Sigmoid colon (tissue), 6 donors: ENCODE measurements at regions not wholly inside any gene's neighbourhood (a gene's known extent, or its start where the extent isn't known, plus 50 kb on each side); places are given as distances from the start of the nearest gene placed in this dataset.

Experiments
- DNase-seq: peaks from one replicate; pipeline ENCODE4 v3.0.0-alpha.2; 2019
- H3K27ac ChIP-seq, 4 donors: fragments of 200-600 bp; sonication (generic); one replicate each; pipeline ENCODE4 v1.5.1; 2016 to 2019; ENCODE audit warnings: mild to moderate bottlenecking in 1 of 4
- H3K27me3 ChIP-seq, 3 donors: fragments of 200-600 bp; sonication (generic); one replicate each; pipeline ENCODE4 v1.5.1; 2019; ENCODE audit warnings: mild to moderate bottlenecking in 1 of 3
- H3K36me3 ChIP-seq, 4 donors: fragments of 200-600 bp; sonication (generic); one replicate each; pipeline ENCODE4 v1.5.1; 2016 to 2019
- H3K4me1 ChIP-seq, 4 donors: fragments of 200-600 bp; sonication (generic); one replicate each; pipeline ENCODE4 v1.5.1; 2017 to 2019
- H3K4me3 ChIP-seq, 4 donors: fragments of 200-600 bp; sonication (generic); one replicate each; pipeline ENCODE4 v1.5.1; 2017 to 2019; ENCODE audit warnings: mild to moderate bottlenecking in 2 of 4, moderate library complexity in 1 of 4
- H3K9me3 ChIP-seq, 4 donors: fragments of 200-600 bp in 3 of 4; sonication (generic) in 3 of 4; one replicate each; pipeline versions ENCODE4 v1.5.1 to v1.6.1; 2013 to 2019
- CTCF ChIP-seq, 4 experiments: fragments of 450-650 bp in 3 of 4; fragments of 200-600 bp in 1 of 4; IDR thresholded peaks; one replicate each; pipeline ENCODE4 v1.5.1; 2016 to 2019; ENCODE audit warnings: antibody characterized with exemption in 4 of 4, mild to moderate bottlenecking in 3 of 4, moderate library complexity in 2 of 4
- EP300 ChIP-seq, 4 donors: sonication (generic); formaldehyde crosslinking; IDR thresholded peaks; one replicate each; pipeline ENCODE4 v1.6.1; 2017; ENCODE audit warnings: antibody characterized with exemption in 4 of 4
- POLR2A ChIP-seq, 2 donors: fragments of 450-650 bp; IDR thresholded peaks; one replicate each; pipeline ENCODE4 v1.6.1; 2016; ENCODE audit warnings: antibody characterized with exemption in 2 of 2, mild to moderate bottlenecking in 2 of 2, moderate library complexity in 2 of 2
- POLR2AphosphoS5 ChIP-seq, 4 donors: sonication (generic); formaldehyde crosslinking; IDR thresholded peaks; one replicate each; pipeline ENCODE4 v1.6.1; 2017; ENCODE audit warnings: antibody characterized with exemption in 4 of 4
- WGBS, 2 donors: extraction: QIAGEN DNeasy Blood & Tissue Kit; methylation state at CpG; one replicate each; pipeline ENCODE4 v1.1.7; 2013; 5-methylcytosine and 5-hydroxymethylcytosine counted together
- intact Hi-C: fragments of 100-400 bp; cut with DNase I; formaldehyde crosslinking; loops from one replicate; pipeline ENCODE4 v1.15.1; 2023
- donor health status: healthy with polysubstance abuse.
- donor health status: healthy.

GRCh38 chr5:130277002-130277401 lies 372.7 kb downstream of the CHSY3 start:
- TF ChIP-seq EP300 (IDR thresholded peaks at IDR 0.05) = no peak
- no peak for TF ChIP-seq CTCF (IDR thresholded peaks at IDR 0.05)
- TF ChIP-seq POLR2AphosphoS5 (IDR thresholded peaks at IDR 0.05) = no peak
- no peak for TF ChIP-seq POLR2A (IDR thresholded peaks at IDR 0.05)
- WGBS, 2 donors = 86 to 89% methylated on average over 5 of the region's 5 CpGs
- no peak for DNase-seq

DNA sequence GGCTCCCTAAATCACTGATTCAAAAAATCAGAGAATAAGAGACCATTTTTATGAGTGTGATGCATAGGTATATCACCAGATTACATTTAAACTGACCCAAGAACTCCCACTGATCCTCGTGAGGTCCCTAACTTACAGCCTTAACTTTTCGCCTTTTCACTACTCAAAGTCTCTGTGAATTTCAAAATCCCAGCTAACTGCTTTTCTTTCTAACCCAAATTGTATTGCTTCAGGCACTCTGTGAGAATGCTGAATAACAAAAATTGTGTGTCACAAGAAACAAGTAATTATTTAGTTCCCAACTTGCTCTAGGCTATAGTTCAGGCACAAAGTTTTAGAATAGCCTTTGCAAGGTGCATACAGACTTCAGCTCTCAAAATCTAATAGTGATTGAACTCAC lies 368.6 kb downstream of the CHSY3 start:
- 89 to 94% methylated on average over 2 of the region's 2 CpGs for WGBS, 2 donors
- intact Hi-C loops = no loop called here
- TF ChIP-seq POLR2AphosphoS5 (IDR thresholded peaks at IDR 0.05) = no peak
- no peak for TF ChIP-seq CTCF (IDR thresholded peaks at IDR 0.05)
- TF ChIP-seq EP300 (IDR thresholded peaks at IDR 0.05) = no peak
- no peak for TF ChIP-seq POLR2A (IDR thresholded peaks at IDR 0.05)

More at GRCh38 chr5:130277002-130277401, 372.7 kb downstream of the CHSY3 start:
- Histone ChIP-seq H3K36me3 (no peaks in the 10 kb centered on the region), H3K4me1 (no peaks in the 10 kb centered on the region), H3K27ac (no peak overlapping the region), H3K9me3 (no peaks in the 10 kb centered on the region), H3K27me3 (no peaks in the 10 kb centered on the region), H3K4me3 (no peak overlapping the region)
- intact Hi-C loops = no loop called here

GRCh38 chr5:130270786-130271185 lies 366.5 kb downstream of the CHSY3 start:
- DNase-seq = no peak
- no peaks in the 10 kb centered on the region for H3K27me3 ChIP-seq
- H3K4me3 ChIP-seq = no peak overlapping the region
- no peaks in the 10 kb centered on the region for H3K9me3 ChIP-seq
- TF ChIP-seq CTCF (IDR thresholded peaks at IDR 0.05) (no peak), POLR2AphosphoS5 (IDR thresholded peaks at IDR 0.05) (no peak), EP300 (IDR thresholded peaks at IDR 0.05) (no peak), POLR2A (IDR thresholded peaks at IDR 0.05) (no peak)
- intact Hi-C loops = no loop called here
- no peaks in the 10 kb centered on the region for H3K36me3 ChIP-seq
- H3K4me1 ChIP-seq = no peaks in the 10 kb centered on the region
- no peak overlapping the region for H3K27ac ChIP-seq

More for the DNA sequence above, 368.6 kb downstream of the CHSY3 start:
- DNase-seq = no peak
- no peaks in the 10 kb centered on the region for H3K4me1 ChIP-seq
- H3K27me3 ChIP-seq = no peaks in the 10 kb centered on the region
- no peak overlapping the region for H3K4me3 ChIP-seq
- H3K9me3 ChIP-seq = no peaks in the 10 kb centered on the region
- H3K27ac ChIP-seq = no peak overlapping the region
- no peaks in the 10 kb centered on the region for H3K36me3 ChIP-seq

GRCh38 chr5:130268489-130268888 lies 364.2 kb downstream of the CHSY3 start:
- intact Hi-C loops = no loop called here
- Histone ChIP-seq H3K27me3 (no peaks in the 10 kb centered on the region), H3K4me3 (no peak overlapping the region), H3K4me1 (no peaks in the 10 kb centered on the region), H3K27ac (no peak overlapping the region), H3K36me3 (no peaks in the 10 kb centered on the region), H3K9me3 (no peaks in the 10 kb centered on the region)
- 74 to 86% methylated on average over 2 of the region's 2 CpGs for WGBS, 2 donors
- TF ChIP-seq POLR2AphosphoS5 (IDR thresholded peaks at IDR 0.05) (no peak), EP300 (IDR thresholded peaks at IDR 0.05) (no peak), POLR2A (IDR thresholded peaks at IDR 0.05) (no peak), CTCF (IDR thresholded peaks at IDR 0.05) (no peak)
- DNase-seq = no peak

DNA sequence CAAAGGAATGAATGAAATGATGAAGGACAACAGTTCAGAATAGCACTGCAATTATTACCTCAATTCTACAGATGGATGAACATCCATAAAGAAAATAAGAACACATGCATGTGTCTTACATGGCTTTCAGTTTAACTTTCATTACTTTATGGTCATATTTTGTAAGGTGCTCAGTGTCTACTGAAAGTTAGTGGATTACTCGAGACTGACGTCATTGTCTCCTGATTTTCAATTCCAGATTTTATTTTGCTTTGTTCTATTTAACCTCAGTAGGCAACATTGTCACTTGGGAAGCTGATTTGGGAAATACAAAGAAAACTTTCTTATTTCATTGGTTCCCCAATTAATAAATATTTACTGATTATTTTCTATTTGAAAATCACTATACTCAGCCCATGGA lies 363.7 kb downstream of the CHSY3 start:
- Histone ChIP-seq H3K27me3 (no peaks in the 10 kb centered on the region), H3K4me1 (no peaks in the 10 kb centered on the region), H3K36me3 (no peaks in the 10 kb centered on the region), H3K9me3 (no peaks in the 10 kb centered on the region), H3K27ac (no peak overlapping the region), H3K4me3 (no peak overlapping the region)
- no peak for DNase-seq
- intact Hi-C loops = no loop called here
- TF ChIP-seq POLR2A (IDR thresholded peaks at IDR 0.05) (no peak), CTCF (IDR thresholded peaks at IDR 0.05) (no peak), EP300 (IDR thresholded peaks at IDR 0.05) (no peak), POLR2AphosphoS5 (IDR thresholded peaks at IDR 0.05) (no peak)
- WGBS, 2 donors = 89 to 91% methylated on average over 2 of the region's 2 CpGs
